Motor neuron (in vitro differentiated cells): ENCODE measurements at regions not wholly inside any gene's neighbourhood (a gene's known extent, or its start where the extent isn't known, plus 50 kb on each side); places are given as distances from the start of the nearest gene placed in this dataset.
A peak's percentile ranks its signal among the peaks of the same experiment; 100 is the strongest.

ENCODE experiments used
- ATAC-seq, 8 experiments: fragments of 200-7000 bp; cut with Tn5 transposase; replicated peaks in 6 of 8; 2 replicates each; pipeline ENCODE4 v1.8.0; 2021; ENCODE audit warnings: mild to moderate bottlenecking in 8 of 8, moderate library complexity in 8 of 8
- H3K27ac ChIP-seq, 2 donors: fragments of 250-450 bp; sonication (Bioruptor Pico); 2 replicates each; pipeline ENCODE4 v1.9.0; 2021; ENCODE audit warnings: antibody characterized with exemption in 2 of 2, mild to moderate bottlenecking in 2 of 2, moderate library complexity in 1 of 2
- H3K4me1 ChIP-seq, 2 donors: fragments of 250-450 bp; sonication (Bioruptor Pico); replicated peaks in 1 of 2; 2 replicates each; pipeline ENCODE4 v1.6.1; 2021; ENCODE audit warnings: antibody characterized with exemption in 2 of 2, mild to moderate bottlenecking in 2 of 2, moderate library complexity in 1 of 2
- H3K4me3 ChIP-seq, 5 donors: fragments of 250-450 bp; sonication (Bioruptor Pico); 2 replicates each; pipeline ENCODE4 v1.9.0; 2021; ENCODE audit warnings: antibody characterized with exemption in 5 of 5, mild to moderate bottlenecking in 5 of 5, moderate library complexity in 4 of 5
- WGBS, 10 experiments: fragments of 450-650 bp; shearing (Covaris generic); methylation state at CpG; one replicate each; pipeline ENCODE4 v1.0.0; 2022; 5-methylcytosine and 5-hydroxymethylcytosine counted together
- in situ Hi-C, 9 experiments: fragments of 400-800 bp; cut with MboI; loops; one replicate each; pipeline ENCODE4 v1.15.0; 2021; ENCODE audit warnings: low sequenced_read_pairs in 9 of 9, low pct_unique_long_range_greater_than_20kb in 2 of 9; ENCODE audit not compliant: unreplicated experiment in 9 of 9

DNA sequence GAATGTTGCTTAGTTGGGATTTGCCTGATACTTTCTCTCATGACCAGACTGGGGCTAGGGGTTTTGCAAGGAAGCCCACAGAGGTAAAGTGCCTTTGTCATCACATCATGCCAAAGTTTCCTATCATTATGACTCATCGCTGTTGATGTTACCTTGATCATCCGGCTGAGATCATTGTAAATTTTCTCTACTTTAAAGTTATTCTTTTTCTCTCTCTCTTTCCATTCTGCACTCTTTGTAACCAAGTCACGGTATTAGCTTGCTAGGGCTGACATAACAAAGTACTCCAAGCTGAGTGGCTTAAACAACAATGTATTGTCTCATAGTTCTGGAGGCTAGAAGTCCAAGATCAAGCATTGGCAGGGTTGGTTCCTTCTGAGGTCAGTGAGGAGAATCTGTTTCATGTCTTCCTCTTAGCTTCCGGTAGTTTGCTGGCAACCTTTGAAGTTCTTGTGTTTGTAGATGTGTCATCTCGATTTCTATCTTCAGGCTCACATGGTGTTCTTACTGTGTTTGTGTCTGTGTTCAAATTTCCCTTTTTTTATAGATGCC lies 113.0 kb downstream of the DTHD1 start:
- 26 to 97% (median 83%) methylated on average over 1 to 5 of the region's 5 CpGs; no CpG with 5 or more reads in 1 of the 10 experiments for WGBS, 10 experiments
- H3K4me3 ChIP-seq, result no peak overlapping the region
- peaks cover 0 to 3% of the 10 kb centered on the region in 2 donors for H3K4me1 ChIP-seq
- H3K27ac ChIP-seq, result no peak overlapping the region
- in situ Hi-C loops, result no loop called here
- ATAC-seq, result no peak

DNA sequence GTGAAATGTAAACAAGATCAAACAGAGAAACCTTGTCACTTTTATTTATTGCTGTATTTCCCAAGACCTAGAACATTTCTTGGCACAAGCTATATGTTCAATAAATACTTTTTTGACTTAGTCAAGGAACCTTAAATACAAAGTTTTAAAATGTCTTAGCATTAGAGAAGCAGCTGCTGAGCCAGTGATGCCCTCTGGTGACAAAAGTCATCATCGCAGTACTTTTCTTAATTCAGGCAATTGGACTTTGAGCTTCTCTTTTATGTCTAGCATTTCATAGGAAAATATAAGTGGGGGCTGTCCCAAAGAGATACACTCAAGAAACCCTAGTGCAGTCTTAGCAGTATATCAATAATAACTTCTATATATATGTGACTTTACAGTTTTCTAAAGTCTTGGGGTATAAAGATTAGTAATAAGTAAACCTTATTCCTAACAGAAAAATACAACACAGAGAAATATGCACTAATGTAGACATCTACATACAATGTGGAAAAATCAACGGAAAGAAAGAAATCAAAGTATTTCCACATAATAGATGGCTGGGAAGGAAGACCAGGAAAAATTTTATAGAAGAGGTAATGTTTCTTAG lies 118.4 kb downstream of the DTHD1 start:
- ATAC-seq, result peak in 2 of 8 experiments; percentile 23 to 49
- no peak overlapping the region for H3K4me3 ChIP-seq
- in situ Hi-C loops, result loop anchor here in 1 of 9 experiments (25.0 kb wide), 1 partner anchor 987 kb away; no protein-coding TSS in a partner anchor
- WGBS, 10 experiments, result 0 to 61% (median 9%) methylated on average over 1 to 2 of the region's 2 CpGs
- no peak overlapping the region for H3K27ac ChIP-seq
- peaks cover 0 to 4% of the 10 kb centered on the region in 2 donors for H3K4me1 ChIP-seq

DNA sequence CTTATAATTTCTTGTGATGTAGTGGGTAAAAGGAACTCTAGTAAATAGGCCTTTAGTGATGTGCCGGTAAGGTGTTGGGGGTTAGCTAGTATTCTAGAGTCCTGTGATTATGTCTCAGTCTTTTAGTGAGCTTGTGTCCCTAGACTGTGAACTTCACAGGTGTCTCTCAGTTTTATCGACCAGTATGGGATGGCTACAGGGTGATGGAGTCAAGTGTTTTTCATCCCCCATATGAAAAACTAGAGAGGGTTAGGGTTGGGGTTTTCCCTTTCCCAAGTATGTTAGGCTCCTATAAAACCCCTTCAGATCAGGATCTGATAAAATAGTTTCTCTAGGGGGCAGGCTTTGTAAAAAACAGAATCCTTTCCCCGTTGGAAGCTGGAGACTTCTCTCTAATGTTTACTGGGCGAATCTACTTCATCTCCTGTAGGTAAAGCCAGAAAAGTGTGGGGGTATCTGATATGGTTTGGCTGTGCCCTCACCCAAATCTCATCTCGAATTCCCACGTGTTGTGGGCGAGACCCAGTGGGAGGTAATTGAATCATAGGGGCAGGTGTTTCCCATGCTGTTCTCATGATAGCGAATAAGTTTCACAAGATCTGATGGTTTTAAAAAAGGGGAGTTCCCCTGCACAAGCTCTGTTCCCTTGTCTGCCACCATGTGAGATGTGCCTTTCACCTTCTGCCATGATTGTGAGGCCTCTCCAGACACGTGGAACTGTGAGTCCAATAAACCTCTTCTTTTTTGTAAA lies 120.8 kb downstream of the DTHD1 start:
- 4 to 100% (median 78%) methylated on average over 1 to 8 of the region's 9 CpGs; no CpG with 5 or more reads in 2 of the 10 experiments for WGBS, 10 experiments
- Histone ChIP-seq H3K4me3 (no peak overlapping the region), H3K27ac (no peak overlapping the region), H3K4me1 (peaks cover 0 to 5% of the 10 kb centered on the region in 2 donors)
- no peak for ATAC-seq
- in situ Hi-C loops, result loop anchor here in 1 of 9 experiments (25.0 kb wide), 1 partner anchor 985 kb away; no protein-coding TSS in a partner anchor

DNA sequence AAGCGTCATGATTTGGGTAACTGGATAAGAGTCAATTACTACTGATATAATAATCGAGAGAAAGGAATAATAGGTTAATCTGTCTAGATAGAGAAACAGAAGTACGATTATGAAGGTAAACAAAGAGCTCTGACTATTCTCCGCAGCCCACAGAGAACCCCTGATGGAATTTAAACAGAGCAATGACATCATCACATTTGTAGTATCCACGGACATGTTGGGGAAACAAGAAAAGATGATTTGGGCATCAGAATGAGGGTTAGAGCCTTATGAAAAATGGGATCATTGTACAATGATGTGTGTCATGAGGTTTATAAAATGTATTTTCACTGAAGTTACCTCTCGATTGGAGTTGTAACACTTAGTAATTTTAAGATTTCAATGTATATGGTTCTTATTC lies 129.9 kb downstream of the DTHD1 start:
- in situ Hi-C loops, result loop anchor here in 1 of 9 experiments (25.0 kb wide), 1 partner anchor 976 kb away; no protein-coding TSS in a partner anchor
- Histone ChIP-seq H3K27ac (no peak overlapping the region), H3K4me3 (no peak overlapping the region), H3K4me1 (no peaks in the 10 kb centered on the region)
- ATAC-seq, result no peak
- WGBS, 10 experiments, result 5 to 100% (median 86%) methylated on average over 2 to 6 of the region's 6 CpGs; no CpG with 5 or more reads in 1 of the 10 experiments

DNA sequence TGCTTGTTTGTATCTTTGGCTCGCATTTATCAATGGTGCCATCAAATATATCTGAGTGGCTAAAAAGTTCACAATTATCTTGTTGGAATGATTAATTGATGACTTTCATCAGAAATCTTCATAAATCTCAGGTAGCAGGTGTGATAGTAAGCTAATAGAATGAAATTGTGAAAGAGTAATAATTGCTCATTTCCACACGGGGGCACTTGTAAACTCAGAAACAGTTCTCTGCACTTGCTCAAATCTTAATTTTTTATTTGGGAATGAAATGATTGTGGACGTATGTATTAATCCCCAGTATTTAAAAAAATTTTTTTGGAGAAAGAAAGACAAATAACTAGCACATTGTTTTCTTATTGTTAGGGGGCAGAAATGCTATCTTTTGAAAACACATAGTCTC lies 132.8 kb downstream of the DTHD1 start:
- no peak for ATAC-seq
- no peaks in the 10 kb centered on the region for H3K4me1 ChIP-seq
- in situ Hi-C loops, result loop anchor here in 1 of 9 experiments (25.0 kb wide), 1 partner anchor 973 kb away; no protein-coding TSS in a partner anchor
- H3K27ac ChIP-seq, result no peak overlapping the region
- H3K4me3 ChIP-seq, result no peak overlapping the region
- WGBS, 10 experiments, result 0 to 68% (median 21%) methylated on average over 1 to 3 of the region's 3 CpGs

DNA sequence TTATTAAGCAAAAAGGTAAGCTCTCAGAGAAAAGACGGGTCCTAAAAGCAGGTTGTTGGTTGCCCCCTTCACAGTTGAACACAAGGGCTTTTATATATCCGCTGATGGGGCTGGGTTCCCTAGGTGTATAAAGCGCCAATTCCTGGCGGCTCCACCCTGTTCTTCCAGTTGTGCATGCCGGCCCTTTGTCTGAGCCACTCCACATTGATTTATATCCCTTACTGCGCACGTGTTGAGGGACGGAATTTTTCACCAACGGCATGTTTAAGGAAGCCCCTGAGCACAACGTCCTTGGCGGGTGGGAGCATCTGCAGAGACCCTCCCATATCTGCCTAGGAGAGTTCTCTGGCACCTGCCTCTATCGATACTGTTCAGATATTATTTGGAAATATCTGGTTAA lies 135.7 kb downstream of the DTHD1 start:
- 0 to 98% (median 71%) methylated on average over 1 to 10 of the region's 12 CpGs; no CpG with 5 or more reads in 2 of the 10 experiments for WGBS, 10 experiments
- Histone ChIP-seq H3K27ac (no peak overlapping the region), H3K4me1 (no peaks in the 10 kb centered on the region), H3K4me3 (no peak overlapping the region)
- in situ Hi-C loops, result loop anchor here in 1 of 9 experiments (25.0 kb wide), 1 partner anchor 970 kb away; no protein-coding TSS in a partner anchor
- no peak for ATAC-seq

DNA sequence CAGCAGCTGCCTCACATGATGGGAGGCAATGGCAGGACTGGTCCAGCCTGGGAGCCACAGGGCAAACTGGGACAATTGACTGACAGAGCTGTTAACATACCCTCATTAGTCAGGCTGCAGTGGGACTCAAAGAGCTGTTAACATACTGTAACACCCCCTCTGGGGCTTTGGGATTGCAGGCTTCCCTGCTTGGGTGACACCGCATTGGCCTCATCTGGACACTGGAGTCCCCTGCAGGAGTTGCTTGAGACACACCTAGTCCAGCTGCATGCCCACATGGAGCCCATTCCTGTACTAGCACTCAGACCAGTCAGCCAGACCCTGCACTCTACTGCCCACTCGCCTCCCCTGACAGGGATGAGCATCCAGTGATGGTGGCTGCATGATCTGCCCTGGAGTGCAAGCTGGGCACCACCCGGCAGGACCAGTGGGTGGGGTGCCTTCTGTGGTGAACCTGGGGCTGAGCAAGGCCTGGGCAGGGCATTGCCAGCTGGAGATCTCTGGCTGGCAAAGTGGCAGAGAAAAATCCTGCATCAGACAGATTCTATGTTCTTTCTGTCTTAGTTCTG lies 138.8 kb downstream of the DTHD1 start:
- in situ Hi-C loops, result loop anchor here in 1 of 9 experiments (25.0 kb wide), 1 partner anchor 967 kb away; no protein-coding TSS in a partner anchor
- Histone ChIP-seq H3K4me1 (no peaks in the 10 kb centered on the region), H3K27ac (no peak overlapping the region), H3K4me3 (no peak overlapping the region)
- 0 to 100% (median 70%) methylated on average over 1 to 2 of the region's 3 CpGs; no CpG with 5 or more reads in 7 of the 10 experiments for WGBS, 10 experiments
- peak in 1 of 8 experiments; percentile 33 for ATAC-seq

DNA sequence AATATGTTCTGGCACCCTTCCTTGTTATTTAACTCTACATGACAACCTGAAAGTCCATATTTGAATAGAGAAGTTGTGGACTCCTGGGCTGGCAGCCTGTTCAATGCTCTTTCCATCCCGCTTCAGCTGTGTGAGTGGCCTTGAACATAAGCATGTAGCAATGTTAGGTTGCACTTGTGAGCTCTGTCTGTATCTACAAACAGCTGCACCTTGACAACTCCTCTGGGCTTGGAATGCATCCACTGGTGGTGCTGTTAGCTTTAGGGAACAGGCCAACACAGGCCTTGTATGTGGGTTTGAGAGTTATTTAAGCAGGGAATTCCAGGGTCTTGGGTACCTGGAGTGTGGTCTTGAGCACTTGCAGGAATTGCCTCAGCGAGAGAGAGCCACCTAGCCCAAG lies 141.2 kb downstream of the DTHD1 start:
- peak in 1 of 8 experiments; percentile 88 for ATAC-seq
- Histone ChIP-seq H3K4me3 (no peak overlapping the region), H3K27ac (no peak overlapping the region), H3K4me1 (no peaks in the 10 kb centered on the region)
- in situ Hi-C loops, result loop anchor here in 1 of 9 experiments (25.0 kb wide), 1 partner anchor 965 kb away; no protein-coding TSS in a partner anchor
- 0 to 100% (median 80%) methylated on average over 1 to 2 of the region's 2 CpGs; no CpG with 5 or more reads in 4 of the 10 experiments for WGBS, 10 experiments

DNA sequence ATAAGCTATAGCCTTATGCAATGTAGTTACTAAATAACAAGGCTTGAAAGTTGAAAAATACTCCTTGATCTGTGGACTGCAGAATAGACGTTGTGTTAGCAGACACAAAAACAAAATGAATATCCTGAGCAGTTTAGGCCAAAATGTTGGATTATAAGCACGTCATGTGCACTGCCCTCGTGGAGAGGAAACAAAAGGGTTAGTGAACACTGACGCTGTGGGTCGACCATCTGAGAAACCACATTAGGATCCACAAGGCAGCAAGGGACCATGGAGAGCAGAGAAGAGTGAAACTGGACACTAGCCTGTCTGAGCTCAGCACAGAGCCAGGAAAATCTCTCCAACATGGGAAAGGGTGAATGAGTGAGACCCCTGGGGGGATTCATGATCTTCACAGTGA lies 145.3 kb downstream of the DTHD1 start:
- 0 to 100% (median 55%) methylated on average over 1 to 5 of the region's 5 CpGs; no CpG with 5 or more reads in 2 of the 10 experiments for WGBS, 10 experiments
- in situ Hi-C loops, result no loop called here
- Histone ChIP-seq H3K4me1 (no peaks in the 10 kb centered on the region), H3K27ac (no peak overlapping the region), H3K4me3 (no peak overlapping the region)
- no peak for ATAC-seq

DNA sequence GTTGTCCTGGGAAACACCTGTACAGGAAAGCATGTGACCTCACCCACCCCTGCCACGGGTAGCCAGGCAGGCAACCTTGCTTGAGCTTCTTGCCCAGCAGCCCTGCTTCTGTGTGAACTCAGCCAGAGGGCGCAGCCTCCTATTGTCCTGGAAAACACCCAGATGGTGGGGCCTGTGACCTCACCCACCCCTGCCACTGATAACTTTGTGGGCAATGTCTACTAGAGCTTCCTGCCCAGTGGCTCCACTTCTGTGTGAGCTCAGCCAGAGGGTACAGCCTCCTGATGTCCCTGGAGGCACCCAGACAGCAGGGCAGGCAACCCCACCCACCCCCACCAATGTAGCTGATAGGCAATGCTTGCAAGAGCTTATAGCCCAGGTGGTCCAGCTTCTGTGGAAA lies 146.3 kb downstream of the DTHD1 start:
- Histone ChIP-seq H3K27ac (no peak overlapping the region), H3K4me1 (no peaks in the 10 kb centered on the region), H3K4me3 (no peak overlapping the region)
- in situ Hi-C loops, result no loop called here
- no peak for ATAC-seq
- WGBS, 10 experiments, result 100% methylated on average over 1 of the region's 2 CpGs; no CpG with 5 or more reads in 9 of the 10 experiments

DNA sequence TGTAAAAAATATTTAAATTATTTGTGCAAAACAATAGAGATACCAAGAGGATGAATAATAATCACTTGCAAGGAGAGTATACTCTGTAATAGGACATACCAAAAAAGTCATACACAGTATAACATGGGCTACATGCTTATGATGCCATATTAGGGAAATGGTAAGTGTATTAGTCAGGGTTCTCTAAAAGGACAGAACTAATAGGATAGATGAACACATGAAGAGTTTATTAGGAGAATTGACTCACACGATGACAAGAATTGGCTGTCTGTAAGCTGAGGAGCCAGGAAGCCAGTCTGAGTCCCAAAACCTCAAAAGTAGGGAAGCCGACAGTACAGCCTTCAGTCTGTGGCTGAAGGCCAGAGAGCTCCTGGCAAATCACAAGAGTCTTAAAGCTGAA lies 151.2 kb downstream of the DTHD1 start:
- ATAC-seq, result no peak

DNA sequence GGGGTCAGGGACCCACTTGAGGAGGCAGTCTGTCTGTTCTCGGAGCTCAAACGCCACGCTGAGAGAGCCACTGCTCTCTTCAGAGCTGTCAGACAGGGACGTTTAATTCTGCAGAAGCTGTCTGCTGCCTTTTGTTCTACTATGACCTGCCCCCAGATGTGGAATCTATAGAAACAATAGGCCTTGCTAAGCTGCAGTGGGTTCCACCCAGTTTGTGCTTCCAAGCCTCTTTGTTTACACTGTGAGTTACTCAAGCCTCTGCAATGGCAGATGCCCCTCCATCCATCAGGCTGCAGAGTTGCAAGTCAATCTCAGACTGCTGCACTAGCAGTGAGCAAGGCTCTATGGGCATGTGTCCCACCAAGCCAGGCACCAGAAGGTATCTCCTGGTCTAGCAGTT lies 158.1 kb downstream of the DTHD1 start:
- 0 to 80% (median 44%) methylated on average over 1 to 3 of the region's 4 CpGs; no CpG with 5 or more reads in 4 of the 10 experiments for WGBS, 10 experiments
- in situ Hi-C loops, result no loop called here

More for the DNA sequence above, 151.2 kb downstream of the DTHD1 start:
- H3K4me1 ChIP-seq, result no peaks in the 10 kb centered on the region
- WGBS, 10 experiments, result 0 to 92% (median 60%) methylated on average over 1 to 2 of the region's 2 CpGs; no CpG with 5 or more reads in 3 of the 10 experiments
- H3K27ac ChIP-seq, result no peak overlapping the region
- in situ Hi-C loops, result no loop called here
- H3K4me3 ChIP-seq, result no peak overlapping the region

More for the DNA sequence above, 158.1 kb downstream of the DTHD1 start:
- ATAC-seq, result peak in 2 of 8 experiments; percentile 16 to 43
- no peak overlapping the region for H3K4me3 ChIP-seq
- H3K27ac ChIP-seq, result no peak overlapping the region
- H3K4me1 ChIP-seq, result no peaks in the 10 kb centered on the region
